IPS DF 4.7 (cell line): ENCODE measurements at regions not wholly inside any gene's neighbourhood (a gene's known extent, or its start where the extent isn't known, plus 50 kb on each side); places are given as distances from the start of the nearest gene placed in this dataset.
"Not testable (repeated sequence)": the region's sequence is repeated elsewhere in the genome, so short reads cannot be mapped to it uniquely, and the experiment has no call there.

Experiments used
- DNase-seq: peaks from one replicate; pipeline ENCODE4 v3.0.0-alpha.2; 2013; ENCODE audit warnings: low spot score; ENCODE audit errors: extremely low read depth

DNA sequence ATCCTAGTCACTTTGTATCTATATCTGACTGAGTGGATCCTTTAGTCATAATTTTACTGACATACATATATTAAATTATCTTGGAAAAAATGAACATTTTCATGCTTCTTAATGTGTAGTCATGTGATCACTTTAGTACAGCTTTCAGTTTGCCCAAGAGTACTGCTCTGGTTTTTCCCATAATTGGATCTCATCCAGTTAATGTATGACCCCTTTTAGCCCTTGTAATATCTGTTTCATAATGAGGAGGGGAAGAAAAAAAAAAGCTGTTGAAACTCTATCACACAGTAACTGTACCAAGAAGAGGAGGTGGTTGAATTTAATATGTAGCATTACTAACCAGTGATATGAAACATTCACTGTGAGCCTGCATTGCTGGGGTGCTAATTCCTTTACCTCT is 328.7 kb downstream of the PTPRC start:
- DNase-seq = no peak

DNA sequence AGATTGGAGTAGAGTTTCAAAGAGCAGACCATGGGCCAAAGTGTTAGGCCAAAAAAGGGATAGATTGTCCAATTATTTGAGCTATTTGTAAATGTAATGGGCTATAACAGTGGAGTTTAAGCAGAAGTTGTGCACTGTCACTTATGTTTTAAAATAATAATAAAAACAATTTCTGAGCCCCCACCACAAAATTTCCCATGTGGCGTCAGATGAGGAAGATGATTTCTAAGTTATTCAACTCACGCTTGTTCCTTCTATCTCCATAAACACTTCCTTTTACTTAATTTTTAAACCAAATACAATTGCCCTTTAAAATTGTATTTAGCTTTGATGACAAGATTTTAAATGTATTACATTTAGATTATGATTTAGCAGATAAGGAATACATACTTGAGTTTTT is 330.0 kb downstream of the PTPRC start:
- no peak for DNase-seq

DNA sequence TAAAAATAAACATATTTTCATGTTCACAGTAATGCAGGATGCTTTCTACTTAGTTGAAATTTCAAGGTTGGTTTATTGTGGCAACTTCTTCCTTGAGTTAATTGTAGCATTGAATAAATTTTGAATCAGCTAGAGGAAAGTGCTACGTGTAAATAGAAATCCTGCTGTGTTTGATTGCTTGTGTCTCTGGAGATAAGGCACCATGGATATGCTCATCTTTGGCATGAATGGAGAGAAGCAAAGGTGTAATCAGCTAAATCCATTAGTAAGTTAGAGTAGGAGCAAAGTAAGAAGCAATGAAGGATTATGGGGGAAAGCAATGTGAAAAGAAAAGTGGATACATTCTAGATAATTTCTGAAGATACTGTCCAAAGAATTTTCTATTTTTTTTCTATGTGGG is 331.1 kb downstream of the PTPRC start:
- DNase-seq = no peak

GRCh38 chr1:198970916-198971315 is 332.1 kb downstream of the PTPRC start:
- DNase-seq = no peak

DNA sequence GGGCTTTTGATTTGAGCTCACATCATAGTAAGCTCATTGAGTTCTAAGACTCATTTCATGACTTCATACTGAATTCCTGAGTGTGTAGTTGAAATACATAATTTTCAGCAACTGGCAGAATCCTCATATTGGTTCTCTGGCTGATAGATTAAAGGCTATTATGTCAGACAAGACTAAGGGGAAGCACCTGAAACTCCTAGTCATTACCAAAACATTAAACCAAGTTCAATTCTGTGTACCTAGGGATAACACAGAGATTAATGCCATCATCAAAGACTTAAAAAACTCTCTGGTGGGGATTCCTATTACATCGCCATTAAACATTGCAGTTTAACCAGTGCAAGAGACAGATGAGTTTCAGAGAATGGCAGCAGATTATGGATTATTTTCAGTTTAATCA is 339.1 kb downstream of the PTPRC start:
- DNase-seq = no peak

- no peak for DNase-seq
These were observed 339.7 kb downstream of the PTPRC start for GRCh38 chr1:198978523-198978922.

- no peak for DNase-seq
These were observed 347.2 kb downstream of the PTPRC start for GRCh38 chr1:198986036-198986435.

DNA sequence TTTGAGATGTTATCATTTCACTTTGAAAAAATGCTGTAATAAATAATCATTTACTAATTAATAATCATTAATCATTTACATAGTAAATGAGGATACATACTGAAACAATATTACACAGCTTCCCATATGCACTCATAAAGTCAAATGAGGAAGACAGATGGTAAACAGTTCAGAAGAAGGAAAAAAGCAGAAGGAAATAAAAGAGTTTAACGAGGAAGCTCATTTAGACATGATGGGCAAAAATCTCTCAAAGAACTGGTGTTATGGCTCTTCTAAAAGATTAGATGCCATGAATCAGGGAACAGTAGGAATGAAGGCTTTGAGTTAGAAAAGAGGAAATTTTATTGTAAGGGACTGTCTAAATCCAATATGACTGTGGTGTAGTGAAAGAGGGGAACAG is 347.6 kb downstream of the PTPRC start:
- no peak for DNase-seq

GRCh38 chr1:199002661-199003060 is 363.8 kb downstream of the PTPRC start:
- DNase-seq = no peak

DNA sequence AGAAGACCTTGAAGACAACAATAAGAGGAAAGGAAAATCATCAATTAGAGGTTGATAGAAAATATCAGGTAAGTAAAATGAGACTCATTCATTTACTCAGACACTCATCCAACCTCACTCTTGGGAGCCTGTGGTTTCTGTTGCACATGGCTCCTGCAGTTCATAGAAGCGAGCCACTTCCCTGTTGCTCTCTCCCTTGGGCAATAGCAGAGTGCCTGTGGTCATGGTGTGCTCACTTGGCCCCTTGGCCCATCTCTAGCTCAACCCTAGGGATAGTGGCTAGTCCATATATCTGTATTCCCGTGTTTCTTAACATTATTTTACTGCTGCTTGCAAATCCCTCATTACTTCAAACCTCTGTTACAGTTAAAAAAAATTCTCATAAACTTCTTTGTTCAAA is 368.6 kb downstream of the PTPRC start:
- DNase-seq = no peak

- no peak for DNase-seq
These were observed 370.6 kb downstream of the PTPRC start for GRCh38 chr1:199009447-199009846.

- DNase-seq = no peak
These were observed 371.7 kb downstream of the PTPRC start for GRCh38 chr1:199010492-199010891.

GRCh38 chr1:199010933-199011332 is 372.1 kb downstream of the PTPRC start:
- DNase-seq = no peak

GRCh38 chr1:199015799-199016198 is 377.0 kb downstream of the PTPRC start:
- no peak for DNase-seq

DNA sequence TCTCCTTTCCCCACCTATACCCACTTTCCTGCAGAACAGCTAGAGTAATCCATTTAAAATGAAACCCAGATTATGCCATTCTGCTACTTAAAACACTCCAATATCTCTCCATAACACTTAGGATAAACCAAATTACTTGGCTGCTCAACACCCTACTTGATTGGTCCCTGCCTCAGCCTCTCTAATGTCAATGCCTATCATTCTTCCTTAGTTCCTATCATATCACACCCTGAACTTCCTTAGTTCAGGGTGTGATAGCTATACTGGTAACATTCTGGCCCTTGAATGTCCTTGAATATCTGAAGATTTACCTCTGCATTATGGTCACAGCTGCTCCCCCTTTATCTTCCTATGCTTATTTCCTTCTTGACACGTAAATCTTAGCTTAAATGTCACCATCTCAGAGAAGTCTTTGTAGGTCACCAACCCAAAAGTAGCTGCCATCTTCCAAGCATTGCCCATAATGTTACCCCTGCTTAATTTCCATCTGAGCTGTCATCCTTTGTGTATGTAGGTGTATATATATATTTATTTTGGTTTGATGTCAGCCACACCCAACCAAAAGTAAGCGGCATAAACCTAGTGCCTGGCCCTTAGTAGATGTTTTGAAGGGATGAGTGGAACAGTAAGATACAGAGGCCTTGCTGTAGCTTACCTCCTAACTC is 379.8 kb downstream of the PTPRC start:
- no peak for DNase-seq

DNA sequence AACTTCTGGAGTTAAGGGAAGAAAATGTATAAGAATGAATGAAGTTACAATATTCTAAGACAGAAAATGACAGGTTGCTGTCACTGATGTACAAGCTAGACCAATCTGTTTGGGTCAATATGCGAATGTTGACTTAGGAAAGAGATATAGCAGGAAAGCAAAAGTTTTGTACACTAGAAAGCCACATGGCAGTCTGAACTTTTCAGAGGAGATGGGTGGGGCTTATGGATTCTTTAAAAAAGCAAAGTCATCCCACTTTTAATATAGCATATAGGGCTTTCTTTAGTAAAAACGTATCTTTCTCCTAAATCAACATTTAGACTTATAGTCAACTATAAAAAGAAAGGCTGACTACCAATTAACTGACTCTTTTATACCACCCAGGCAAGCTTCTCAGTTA is 381.2 kb downstream of the PTPRC start:
- no peak for DNase-seq

- no peak for DNase-seq
These were observed 382.1 kb downstream of the PTPRC start for GRCh38 chr1:199020904-199021303.

- DNase-seq = no peak
These were observed 390.6 kb downstream of the PTPRC start for GRCh38 chr1:199029401-199029800.

GRCh38 chr1:199029855-199030254 is 391.0 kb downstream of the PTPRC start:
- no peak for DNase-seq

DNA sequence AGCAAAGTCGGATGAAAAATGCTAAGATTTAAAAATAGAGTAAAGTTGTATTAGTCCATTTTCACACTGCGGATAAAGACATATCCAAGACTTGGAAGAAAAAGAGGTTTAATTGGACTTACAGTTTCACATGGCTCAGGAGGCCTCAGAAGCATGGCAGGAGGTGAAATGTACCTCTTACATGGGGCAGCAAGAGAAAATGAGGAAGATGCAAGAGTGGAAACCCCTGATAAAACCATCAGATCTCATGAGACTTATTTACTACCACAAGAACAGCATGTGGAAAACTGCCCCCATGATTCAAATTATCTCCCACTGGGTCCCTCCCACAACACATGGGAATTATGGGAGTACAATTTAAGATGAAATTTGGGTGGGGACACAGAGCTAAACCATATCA is 391.7 kb downstream of the PTPRC start:
- not testable (repeated sequence) for DNase-seq

GRCh38 chr1:199031170-199031569 is 392.3 kb downstream of the PTPRC start:
- DNase-seq = not testable (repeated sequence)

- DNase-seq = not testable (repeated sequence)
These were observed 393.6 kb downstream of the PTPRC start for GRCh38 chr1:199032479-199032878.

DNA sequence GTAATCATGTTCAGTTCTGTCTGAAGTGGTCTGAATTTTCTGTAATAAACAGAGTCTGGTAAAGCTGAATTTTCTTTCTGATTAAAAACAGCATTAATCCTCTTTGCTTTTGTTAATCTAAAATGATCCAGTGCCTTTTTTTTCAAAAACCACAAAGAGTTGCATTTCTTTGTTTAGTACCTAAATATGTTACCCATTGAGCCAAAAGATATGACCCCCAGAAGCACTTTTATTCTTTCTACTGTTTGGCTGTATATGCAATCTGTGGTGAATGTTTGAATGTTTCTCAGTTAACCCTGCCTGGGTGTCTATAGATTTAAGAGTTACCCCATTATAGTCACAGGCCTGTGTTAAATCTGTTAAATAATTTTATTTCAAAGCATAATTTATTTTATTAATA is 394.8 kb downstream of the PTPRC start:
- DNase-seq = no peak

- no peak for DNase-seq
These were observed 399.3 kb downstream of the PTPRC start for GRCh38 chr1:199038156-199038555.
